ENCODE measurements at regions not wholly inside any gene's neighbourhood (a gene's known extent, or its start where the extent isn't known, plus 50 kb on each side); places are given as distances from the start of the nearest gene placed in this dataset.
"Not testable (repeated sequence)": the region's sequence is repeated elsewhere in the genome, so short reads cannot be mapped to it uniquely, and the experiment has no call there.

GRCh38 chr11:16503891-16504290 lies 147.5 kb upstream of the SOX6 start:
- H3K27me3 Mint-ChIP-seq (ENCODE audit: low read depth); intact Hi-C loops (cut with micrococcal nuclease); H3K36me3 Mint-ChIP-seq (ENCODE audit: low read depth); H3K4me3 Mint-ChIP-seq (ENCODE audit: low read depth); DNase-seq (ENCODE audit: low spot score); H3K27ac Mint-ChIP-seq; H3K4me1 Mint-ChIP-seq (ENCODE audit: low read depth): not testable (repeated sequence)
- peaks cover 22% of the 10 kb centered on the region for H3K9me3 Mint-ChIP-seq

- no peaks in the 10 kb centered on the region for H3K36me3 Mint-ChIP-seq (ENCODE audit: low read depth)
- DNase-seq (ENCODE audit: low spot score) = no peak
- no peak overlapping the region for H3K27ac Mint-ChIP-seq
- intact Hi-C loops (cut with micrococcal nuclease) = no loop called here
- no peak overlapping the region for H3K4me3 Mint-ChIP-seq (ENCODE audit: low read depth)
- no peaks in the 10 kb centered on the region for H3K27me3 Mint-ChIP-seq (ENCODE audit: low read depth)
- H3K9me3 Mint-ChIP-seq = peaks cover 17% of the 10 kb centered on the region
- no peaks in the 10 kb centered on the region for H3K4me1 Mint-ChIP-seq (ENCODE audit: low read depth)
Observed at GRCh38 chr11:16494918-16495691, 138.8 kb upstream of the SOX6 start.

GRCh38 chr11:16484434-16484833 lies 128.1 kb upstream of the SOX6 start:
- H3K4me3 Mint-ChIP-seq (ENCODE audit: low read depth) = no peak overlapping the region
- no peak for DNase-seq (ENCODE audit: low spot score)
- no peak overlapping the region for H3K27ac Mint-ChIP-seq
- no peaks in the 10 kb centered on the region for H3K4me1 Mint-ChIP-seq (ENCODE audit: low read depth)
- no peaks in the 10 kb centered on the region for H3K9me3 Mint-ChIP-seq
- intact Hi-C loops (cut with micrococcal nuclease) = no loop called here
- H3K27me3 Mint-ChIP-seq (ENCODE audit: low read depth) = no peaks in the 10 kb centered on the region
- H3K36me3 Mint-ChIP-seq (ENCODE audit: low read depth) = no peaks in the 10 kb centered on the region

- no peaks in the 10 kb centered on the region for H3K27me3 Mint-ChIP-seq (ENCODE audit: low read depth)
- H3K9me3 Mint-ChIP-seq = no peaks in the 10 kb centered on the region
- no peak overlapping the region for H3K4me3 Mint-ChIP-seq (ENCODE audit: low read depth)
- H3K27ac Mint-ChIP-seq = no peak overlapping the region
- intact Hi-C loops (cut with micrococcal nuclease) = no loop called here
- H3K4me1 Mint-ChIP-seq (ENCODE audit: low read depth) = no peaks in the 10 kb centered on the region
- H3K36me3 Mint-ChIP-seq (ENCODE audit: low read depth) = no peaks in the 10 kb centered on the region
- DNase-seq (ENCODE audit: low spot score) = no peak
Observed at GRCh38 chr11:16474659-16475058, 118.3 kb upstream of the SOX6 start.

GRCh38 chr11:16469968-16470367 lies 113.6 kb upstream of the SOX6 start:
- Mint-ChIP-seq H3K9me3 (no peaks in the 10 kb centered on the region), H3K36me3 (ENCODE audit: low read depth) (no peaks in the 10 kb centered on the region), H3K27me3 (ENCODE audit: low read depth) (no peaks in the 10 kb centered on the region), H3K4me3 (ENCODE audit: low read depth) (no peak overlapping the region), H3K4me1 (ENCODE audit: low read depth) (no peaks in the 10 kb centered on the region), H3K27ac (no peak overlapping the region)
- intact Hi-C loops (cut with micrococcal nuclease) = no loop called here
- no peak for DNase-seq (ENCODE audit: low spot score)

- intact Hi-C loops (cut with micrococcal nuclease) = no loop called here
- no peak for DNase-seq (ENCODE audit: low spot score)
- Mint-ChIP-seq H3K9me3 (no peaks in the 10 kb centered on the region), H3K27ac (no peak overlapping the region), H3K4me3 (ENCODE audit: low read depth) (no peak overlapping the region), H3K4me1 (ENCODE audit: low read depth) (no peaks in the 10 kb centered on the region), H3K36me3 (ENCODE audit: low read depth) (no peaks in the 10 kb centered on the region), H3K27me3 (ENCODE audit: low read depth) (no peaks in the 10 kb centered on the region)
Observed at GRCh38 chr11:16468735-16469453, 112.5 kb upstream of the SOX6 start.

- Mint-ChIP-seq H3K27ac (no peak overlapping the region), H3K27me3 (ENCODE audit: low read depth) (no peaks in the 10 kb centered on the region), H3K36me3 (ENCODE audit: low read depth) (no peaks in the 10 kb centered on the region), H3K4me3 (ENCODE audit: low read depth) (no peak overlapping the region), H3K4me1 (ENCODE audit: low read depth) (no peaks in the 10 kb centered on the region), H3K9me3 (no peaks in the 10 kb centered on the region)
- intact Hi-C loops (cut with micrococcal nuclease) = no loop called here
- DNase-seq (ENCODE audit: low spot score) = no peak
Observed at GRCh38 chr11:16460508-16460907, 104.2 kb upstream of the SOX6 start.

GRCh38 chr11:16456366-16456765 lies 100.0 kb upstream of the SOX6 start:
- DNase-seq (ENCODE audit: low spot score) = no peak
- intact Hi-C loops (cut with micrococcal nuclease) = no loop called here
- Mint-ChIP-seq H3K9me3 (no peaks in the 10 kb centered on the region), H3K4me1 (ENCODE audit: low read depth) (no peaks in the 10 kb centered on the region), H3K27me3 (ENCODE audit: low read depth) (no peaks in the 10 kb centered on the region), H3K36me3 (ENCODE audit: low read depth) (no peaks in the 10 kb centered on the region), H3K27ac (no peak overlapping the region), H3K4me3 (ENCODE audit: low read depth) (no peak overlapping the region)

- Mint-ChIP-seq H3K9me3 (no peaks in the 10 kb centered on the region), H3K27ac (no peak overlapping the region), H3K36me3 (ENCODE audit: low read depth) (no peaks in the 10 kb centered on the region), H3K27me3 (ENCODE audit: low read depth) (no peaks in the 10 kb centered on the region), H3K4me1 (ENCODE audit: low read depth) (no peaks in the 10 kb centered on the region), H3K4me3 (ENCODE audit: low read depth) (no peak overlapping the region)
- intact Hi-C loops (cut with micrococcal nuclease) = no loop called here
- no peak for DNase-seq (ENCODE audit: low spot score)
Observed at GRCh38 chr11:16454289-16454863, 98.0 kb upstream of the SOX6 start.

GRCh38 chr11:16448123-16448717 lies 91.9 kb upstream of the SOX6 start:
- no peaks in the 10 kb centered on the region for H3K9me3 Mint-ChIP-seq
- H3K4me3 Mint-ChIP-seq (ENCODE audit: low read depth) = no peak overlapping the region
- no peaks in the 10 kb centered on the region for H3K4me1 Mint-ChIP-seq (ENCODE audit: low read depth)
- H3K27ac Mint-ChIP-seq = no peak overlapping the region
- no peaks in the 10 kb centered on the region for H3K36me3 Mint-ChIP-seq (ENCODE audit: low read depth)
- no peaks in the 10 kb centered on the region for H3K27me3 Mint-ChIP-seq (ENCODE audit: low read depth)
- intact Hi-C loops (cut with micrococcal nuclease) = no loop called here
- no peak for DNase-seq (ENCODE audit: low spot score)

GRCh38 chr11:16441461-16441860 lies 85.1 kb upstream of the SOX6 start:
- no peak overlapping the region for H3K4me3 Mint-ChIP-seq (ENCODE audit: low read depth)
- no peak overlapping the region for H3K27ac Mint-ChIP-seq
- H3K36me3 Mint-ChIP-seq (ENCODE audit: low read depth) = no peaks in the 10 kb centered on the region
- intact Hi-C loops (cut with micrococcal nuclease) = no loop called here
- no peaks in the 10 kb centered on the region for H3K4me1 Mint-ChIP-seq (ENCODE audit: low read depth)
- DNase-seq (ENCODE audit: low spot score) = no peak
- H3K27me3 Mint-ChIP-seq (ENCODE audit: low read depth) = no peaks in the 10 kb centered on the region
- H3K9me3 Mint-ChIP-seq = no peaks in the 10 kb centered on the region

- DNase-seq (ENCODE audit: low spot score) = no peak
- intact Hi-C loops (cut with micrococcal nuclease) = no loop called here
- H3K4me1 Mint-ChIP-seq (ENCODE audit: low read depth) = no peaks in the 10 kb centered on the region
- no peak overlapping the region for H3K27ac Mint-ChIP-seq
- no peaks in the 10 kb centered on the region for H3K27me3 Mint-ChIP-seq (ENCODE audit: low read depth)
- H3K36me3 Mint-ChIP-seq (ENCODE audit: low read depth) = no peaks in the 10 kb centered on the region
- H3K4me3 Mint-ChIP-seq (ENCODE audit: low read depth) = no peak overlapping the region
- no peaks in the 10 kb centered on the region for H3K9me3 Mint-ChIP-seq
Observed at GRCh38 chr11:16440136-16440535, 83.8 kb upstream of the SOX6 start.

- no peaks in the 10 kb centered on the region for H3K27me3 Mint-ChIP-seq (ENCODE audit: low read depth)
- intact Hi-C loops (cut with micrococcal nuclease) = no loop called here
- DNase-seq (ENCODE audit: low spot score) = no peak
- H3K9me3 Mint-ChIP-seq = peaks cover 10% of the 10 kb centered on the region
- no peak overlapping the region for H3K27ac Mint-ChIP-seq
- H3K4me1 Mint-ChIP-seq (ENCODE audit: low read depth) = no peaks in the 10 kb centered on the region
- no peak overlapping the region for H3K4me3 Mint-ChIP-seq (ENCODE audit: low read depth)
- no peaks in the 10 kb centered on the region for H3K36me3 Mint-ChIP-seq (ENCODE audit: low read depth)
Observed at GRCh38 chr11:16434036-16434435, 77.7 kb upstream of the SOX6 start.
